GM23248 (cell line): ENCODE measurements at regions not wholly inside any gene's neighbourhood (a gene's known extent, or its start where the extent isn't known, plus 50 kb on each side); places are given as distances from the start of the nearest gene placed in this dataset.

Source experiments
- DNase-seq: peaks from one replicate; pipeline ENCODE4 v3.0.0-alpha.2; 2015
- H2AFZ ChIP-seq: fragments of 200-600 bp; sonication (generic); 2 replicates; pipeline ENCODE4 v1.6.1; 2016; ENCODE audit warnings: antibody characterized with exemption
- H3F3A ChIP-seq: fragments of 200-600 bp; sonication (generic); 2 replicates; pipeline ENCODE4 v1.6.1; 2016; ENCODE audit warnings: mild to moderate bottlenecking, antibody characterized with exemption, mixed run types; ENCODE audit not compliant: insufficient read depth
- H3K27ac ChIP-seq: fragments of 200-600 bp; sonication (generic); 2 replicates; pipeline ENCODE4 v1.5.1; 2016; ENCODE audit warnings: mild to moderate bottlenecking
- H3K27me3 ChIP-seq: fragments of 200-600 bp; sonication (generic); replicated peaks from 2 replicates; pipeline ENCODE4 v1.6.1; 2016; ENCODE audit warnings: mild to moderate bottlenecking; ENCODE audit not compliant: insufficient read depth
- H3K36me3 ChIP-seq: fragments of 200-600 bp; sonication (generic); 2 replicates; pipeline ENCODE4 v1.6.1; 2016; ENCODE audit warnings: low read depth, mild to moderate bottlenecking
- H3K4me1 ChIP-seq: fragments of 200-600 bp; sonication (generic); 2 replicates; pipeline ENCODE4 v1.6.1; 2016; ENCODE audit warnings: mild to moderate bottlenecking; ENCODE audit not compliant: insufficient read depth
- H3K4me2 ChIP-seq: fragments of 200-600 bp; sonication (generic); one replicate; pipeline ENCODE4 v1.6.1; 2016; ENCODE audit warnings: mild to moderate bottlenecking; ENCODE audit not compliant: unreplicated experiment
- H3K4me3 ChIP-seq: fragments of 200-600 bp; sonication (generic); 2 replicates; pipeline ENCODE4 v1.5.1; 2016; ENCODE audit warnings: mild to moderate bottlenecking
- H3K79me2 ChIP-seq: fragments of 200-600 bp; sonication (generic); 2 replicates; pipeline ENCODE4 v1.6.1; 2016; ENCODE audit warnings: mild to moderate bottlenecking; ENCODE audit not compliant: insufficient read depth
- H3K9ac ChIP-seq: fragments of 200-600 bp; sonication (generic); 2 replicates; pipeline ENCODE4 v1.6.1; 2016; ENCODE audit warnings: mild to moderate bottlenecking
- H3K9me2 ChIP-seq: fragments of 200-600 bp; sonication (generic); 2 replicates; pipeline ENCODE4 v1.6.1; 2016; ENCODE audit warnings: mixed run types, mild to moderate bottlenecking, moderate library complexity; ENCODE audit not compliant: insufficient read depth
- H3K9me3 ChIP-seq: fragments of 200-600 bp; sonication (generic); one replicate; pipeline ENCODE4 v1.6.1; 2017; ENCODE audit warnings: low read depth
- H4K20me1 ChIP-seq: fragments of 200-600 bp; sonication (generic); 2 replicates; pipeline ENCODE4 v1.6.0; 2016; ENCODE audit not compliant: insufficient read depth
- EZH2 ChIP-seq: fragments of 200-600 bp; sonication (generic); IDR thresholded peaks from 2 replicates; pipeline ENCODE4 v1.6.1; 2018; ENCODE audit warnings: antibody characterized with exemption, mild to moderate bottlenecking; ENCODE audit not compliant: insufficient read depth, poor library complexity, severe bottlenecking
- EZH2phosphoT487 ChIP-seq: fragments of 200-600 bp; sonication (generic); IDR thresholded peaks from 2 replicates; pipeline ENCODE4 v1.6.1; 2018; ENCODE audit warnings: antibody characterized with exemption, moderate library complexity, mild to moderate bottlenecking, low read depth; ENCODE audit not compliant: insufficient read depth
- WGBS, 2 experiments: methylation state at CpG; one replicate each; pipeline ENCODE4 v1.1.6; 2015 to 2017; ENCODE audit warnings: low lambda C conversion rate in 2 of 2, low coverage in 1 of 2; ENCODE audit errors: missing lambda C conversion rate in 2 of 2; 5-methylcytosine and 5-hydroxymethylcytosine counted together
- in situ Hi-C: fragments of 300-500 bp; cut with MboI; formaldehyde crosslinking; loops from 2 replicates; pipeline ENCODE4 v1.15.0; 2020

- H3K27me3 ChIP-seq = peaks cover 18% of the 10 kb centered on the region; the same call in 1 of the 2 replicates
- no peaks in the 10 kb centered on the region for H4K20me1 ChIP-seq
- no peak overlapping the region for H3K9ac ChIP-seq
- H3K4me1 ChIP-seq = no peaks in the 10 kb centered on the region
- H3K27ac ChIP-seq = no peak overlapping the region
- in situ Hi-C loops = no loop called here
- no peaks in the 10 kb centered on the region for H3K9me2 ChIP-seq
- H3K79me2 ChIP-seq = no peaks in the 10 kb centered on the region
- TF ChIP-seq EZH2 = no peak
- TF ChIP-seq EZH2phosphoT487 = no peak
- H3K36me3 ChIP-seq = no peaks in the 10 kb centered on the region
- H3K9me3 ChIP-seq = no peaks in the 10 kb centered on the region
- H2AFZ ChIP-seq = no peak overlapping the region
- no peak overlapping the region for H3K4me3 ChIP-seq
- no peak for DNase-seq
- no peak overlapping the region for H3K4me2 ChIP-seq
- H3F3A ChIP-seq = no peaks in the 10 kb centered on the region
- 32 to 35% methylated on average over 8 of the region's 8 CpGs for WGBS, 2 experiments
Observed at GRCh38 chr2:66323406-66323805, 111.5 kb upstream of the MEIS1 start.

- no peaks in the 10 kb centered on the region for H3K9me2 ChIP-seq
- no peak for DNase-seq
- H3K9me3 ChIP-seq = no peaks in the 10 kb centered on the region
- H3K4me3 ChIP-seq = no peak overlapping the region
- H2AFZ ChIP-seq = no peak overlapping the region
- H3K27me3 ChIP-seq = peaks cover 18% of the 10 kb centered on the region; the same call in 1 of the 2 replicates
- H3K9ac ChIP-seq = no peak overlapping the region
- H3K79me2 ChIP-seq = no peaks in the 10 kb centered on the region
- in situ Hi-C loops = no loop called here
- H3F3A ChIP-seq = no peaks in the 10 kb centered on the region
- WGBS, 2 experiments = 39 to 40% methylated on average over 9 of the region's 9 CpGs
- no peak overlapping the region for H3K27ac ChIP-seq
- TF ChIP-seq EZH2phosphoT487 (no peak), EZH2 (no peak)
- H3K4me2 ChIP-seq = no peak overlapping the region
- no peaks in the 10 kb centered on the region for H3K4me1 ChIP-seq
- no peaks in the 10 kb centered on the region for H4K20me1 ChIP-seq
- no peaks in the 10 kb centered on the region for H3K36me3 ChIP-seq
Observed at GRCh38 chr2:66322506-66323260, 112.2 kb upstream of the MEIS1 start.

DNA sequence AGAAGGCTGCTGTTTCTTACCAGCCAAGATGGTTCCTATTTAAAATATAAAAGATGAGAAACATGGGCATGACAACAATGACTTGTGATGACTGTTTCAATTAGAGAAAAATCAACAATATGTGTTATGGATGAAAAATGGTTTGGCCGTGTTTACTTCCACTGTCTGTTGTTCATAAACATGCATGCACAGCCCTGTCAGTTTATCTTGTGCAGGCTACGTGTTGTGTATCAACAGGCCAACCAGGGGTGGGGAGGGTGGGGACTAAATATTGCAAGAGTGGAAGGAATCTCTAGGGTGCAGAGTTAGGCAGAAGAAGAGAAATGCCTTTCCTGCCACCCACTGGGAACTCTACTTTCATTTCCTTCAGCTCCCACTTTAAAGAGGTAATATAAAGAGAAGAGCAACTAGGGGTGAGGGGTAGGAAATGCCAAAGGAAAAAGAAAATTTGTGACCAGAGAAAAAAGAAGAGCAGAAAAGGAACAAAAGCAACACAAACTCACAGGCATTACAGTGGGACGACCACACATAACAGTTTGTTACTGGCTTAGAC is 116.8 kb upstream of the MEIS1 start:
- no peak overlapping the region for H3K27ac ChIP-seq
- no peaks in the 10 kb centered on the region for H3K9me3 ChIP-seq
- no peaks in the 10 kb centered on the region for H4K20me1 ChIP-seq
- H3K79me2 ChIP-seq = no peaks in the 10 kb centered on the region
- no peaks in the 10 kb centered on the region for H3K4me1 ChIP-seq
- no peaks in the 10 kb centered on the region for H3K27me3 ChIP-seq
- no peak for DNase-seq
- TF ChIP-seq EZH2phosphoT487 = no peak
- TF ChIP-seq EZH2 = no peak
- in situ Hi-C loops = no loop called here
- H2AFZ ChIP-seq = no peak overlapping the region
- H3K36me3 ChIP-seq = no peaks in the 10 kb centered on the region
- WGBS, 2 experiments = 25 to 28% methylated on average over 3 of the region's 3 CpGs
- no peak overlapping the region for H3K4me2 ChIP-seq
- H3F3A ChIP-seq = no peaks in the 10 kb centered on the region
- no peak overlapping the region for H3K4me3 ChIP-seq
- no peaks in the 10 kb centered on the region; the same call in 1 of the 2 replicates for H3K9me2 ChIP-seq
- H3K9ac ChIP-seq = no peak overlapping the region

DNA sequence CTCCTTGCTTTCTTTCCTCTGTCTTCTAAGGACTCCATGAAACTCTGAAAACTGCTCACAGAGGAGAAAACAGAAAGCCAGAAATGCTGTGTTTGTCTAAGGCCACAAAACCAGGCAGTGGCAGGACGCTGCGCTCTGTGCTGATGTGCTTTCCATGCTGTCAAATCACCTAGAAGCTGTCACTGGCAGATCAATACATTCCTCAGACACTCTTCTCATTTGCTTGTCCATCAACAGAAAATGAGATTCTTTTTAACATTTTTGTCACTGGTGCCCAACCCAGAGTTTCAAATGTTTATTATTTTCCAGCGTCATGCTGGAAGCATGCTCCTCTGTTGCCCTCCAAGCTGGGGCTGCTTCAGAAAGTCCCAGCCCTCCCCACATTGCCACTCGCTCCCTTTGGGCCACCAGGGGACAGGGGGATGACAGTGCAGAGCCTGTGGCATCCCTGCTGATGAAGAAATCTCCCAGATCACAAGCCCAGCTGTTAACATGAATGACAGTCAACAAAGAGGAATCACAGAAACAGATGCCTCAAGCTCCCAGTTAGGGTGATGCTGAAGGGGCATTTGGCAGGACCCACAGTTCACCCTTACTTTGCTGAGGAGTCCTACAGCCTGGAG is 117.5 kb upstream of the MEIS1 start:
- Histone ChIP-seq H3K36me3 (no peaks in the 10 kb centered on the region), H3K4me1 (no peaks in the 10 kb centered on the region), H3K9me2 (no peaks in the 10 kb centered on the region; the same call in 1 of the 2 replicates), H3K79me2 (no peaks in the 10 kb centered on the region), H3K4me2 (no peak overlapping the region), H3K4me3 (no peak overlapping the region), H3K9me3 (no peaks in the 10 kb centered on the region), H3K9ac (no peak overlapping the region), H3K27ac (no peak overlapping the region), H2AFZ (no peak overlapping the region), H4K20me1 (no peaks in the 10 kb centered on the region), H3F3A (no peaks in the 10 kb centered on the region), H3K27me3 (no peaks in the 10 kb centered on the region)
- in situ Hi-C loops = no loop called here
- no peak for TF ChIP-seq EZH2
- no peak for TF ChIP-seq EZH2phosphoT487
- 24 to 31% methylated on average over 4 of the region's 4 CpGs for WGBS, 2 experiments
- no peak for DNase-seq
